ENCODE measurements at regions not wholly inside any gene's neighbourhood (a gene's known extent, or its start where the extent isn't known, plus 50 kb on each side); places are given as distances from the start of the nearest gene placed in this dataset.

GRCh38 chr15:57767481-57767880, 61.0 kb downstream of the POLR2M start:
- no peak overlapping the region for H3K4me3 ChIP-seq (ENCODE audit: control extremely low read depth in 1 of 5, extremely low read depth in 1 of 5, insufficient read depth in 1 of 5, low read depth in 2 of 5, low read length in 4 of 5)
- ATAC-seq (ENCODE audit: low read depth), result no peak
- DNase-seq, result no peak
- H3K9ac ChIP-seq (ENCODE audit: low read length), result no peak overlapping the region
- no peaks in the 10 kb centered on the region for H3K4me1 ChIP-seq (ENCODE audit: control insufficient read depth in 2 of 2, insufficient read depth in 2 of 2, low read length in 2 of 2)
- no peaks in the 10 kb centered on the region for H3K79me2 ChIP-seq (ENCODE audit: control insufficient read depth, insufficient read depth, low read length)
- ChIA-PET CTCF (no interaction called here), POLR2A (no interaction called here)
- no peaks in the 10 kb centered on the region for H3K9me3 ChIP-seq (ENCODE audit: control extremely low read depth in 1 of 3, control insufficient read depth in 2 of 3, insufficient read depth in 1 of 3, low read length in 2 of 3)
- intact Hi-C loops (cut with micrococcal nuclease), result no loop called here
- no peaks in the 10 kb centered on the region for H3K36me3 ChIP-seq (replicated peaks in 1 of 2; ENCODE audit: control extremely low read depth in 1 of 2, control insufficient read depth in 1 of 2, extremely low read depth in 1 of 2, insufficient read depth in 2 of 2, low read length in 1 of 2)
- no peaks in the 10 kb centered on the region for H3K9me3 Mint-ChIP-seq (ENCODE audit: insufficient read depth)
- no peak overlapping the region for H3K27ac Mint-ChIP-seq
- H3K27ac ChIP-seq (ENCODE audit: low read length in 2 of 2), result no peak overlapping the region
- H3K4me1 Mint-ChIP-seq, result no peaks in the 10 kb centered on the region
- H3K27me3 Mint-ChIP-seq, result peaks cover 7% of the 10 kb centered on the region
- TF ChIP-seq EZH2 (IDR thresholded peaks at IDR 0.05; ENCODE audit: borderline replicate concordance, insufficient read depth, low read depth, low read length, poor library complexity, severe bottlenecking) (no peak), CTCF (IDR thresholded peaks at IDR 0.05) (no peak)
- H3K27me3 ChIP-seq (replicated peaks in 1 of 4; ENCODE audit: control extremely low read depth in 1 of 4, control insufficient read depth in 3 of 4, insufficient read depth in 4 of 4, low read length in 3 of 4), result no peaks in the 10 kb centered on the region
- no peak overlapping the region for H2AFZ ChIP-seq (ENCODE audit: insufficient read depth, low read depth, low read length, poor library complexity, severe bottlenecking)
- H4K20me1 ChIP-seq (ENCODE audit: control insufficient read depth, insufficient read depth, low read length, poor library complexity, severe bottlenecking), result no peaks in the 10 kb centered on the region
- no peak overlapping the region for H3K4me2 ChIP-seq (replicated peaks; ENCODE audit: low read depth, low read length, poor library complexity, severe bottlenecking)
- no peak overlapping the region for H3K4me3 Mint-ChIP-seq
- 0% methylated on average over 1 of the region's 2 CpGs for WGBS (ENCODE audit: insufficient coverage)

GRCh38 chr15:57769266-57769665, 62.8 kb downstream of the POLR2M start:
- Histone ChIP-seq H3K9me3 (ENCODE audit: control extremely low read depth in 1 of 3, control insufficient read depth in 2 of 3, insufficient read depth in 1 of 3, low read length in 2 of 3) (no peaks in the 10 kb centered on the region), H3K4me2 (replicated peaks; ENCODE audit: low read depth, low read length, poor library complexity, severe bottlenecking) (no peak overlapping the region), H2AFZ (ENCODE audit: insufficient read depth, low read depth, low read length, poor library complexity, severe bottlenecking) (no peak overlapping the region), H4K20me1 (ENCODE audit: control insufficient read depth, insufficient read depth, low read length, poor library complexity, severe bottlenecking) (no peaks in the 10 kb centered on the region), H3K4me1 (ENCODE audit: control insufficient read depth in 2 of 2, insufficient read depth in 2 of 2, low read length in 2 of 2) (no peaks in the 10 kb centered on the region), H3K9ac (ENCODE audit: low read length) (no peak overlapping the region), H3K4me3 (ENCODE audit: control extremely low read depth in 1 of 5, extremely low read depth in 1 of 5, insufficient read depth in 1 of 5, low read depth in 2 of 5, low read length in 4 of 5) (no peak overlapping the region), H3K27ac (ENCODE audit: low read length in 2 of 2) (no peak overlapping the region), H3K36me3 (replicated peaks in 1 of 2; ENCODE audit: control extremely low read depth in 1 of 2, control insufficient read depth in 1 of 2, extremely low read depth in 1 of 2, insufficient read depth in 2 of 2, low read length in 1 of 2) (no peaks in the 10 kb centered on the region), H3K79me2 (ENCODE audit: control insufficient read depth, insufficient read depth, low read length) (no peaks in the 10 kb centered on the region), H3K27me3 (replicated peaks in 1 of 4; ENCODE audit: control extremely low read depth in 1 of 4, control insufficient read depth in 3 of 4, insufficient read depth in 4 of 4, low read length in 3 of 4) (no peaks in the 10 kb centered on the region)
- Mint-ChIP-seq H3K27me3 (no peaks in the 10 kb centered on the region), H3K4me3 (no peak overlapping the region), H3K9me3 (ENCODE audit: insufficient read depth) (no peaks in the 10 kb centered on the region), H3K27ac (no peak overlapping the region), H3K4me1 (no peaks in the 10 kb centered on the region)
- no peak for TF ChIP-seq CTCF (IDR thresholded peaks at IDR 0.05)
- no peak for TF ChIP-seq EZH2 (IDR thresholded peaks at IDR 0.05; ENCODE audit: borderline replicate concordance, insufficient read depth, low read depth, low read length, poor library complexity, severe bottlenecking)
- WGBS (ENCODE audit: insufficient coverage), result 94% methylated on average over 12 of the region's 12 CpGs
- DNase-seq (no peak), ATAC-seq (ENCODE audit: low read depth) (no peak)
- ChIA-PET CTCF (interaction anchor here (0.7 kb wide), 1 partner anchor 36 kb away, joined by 3 read pairs; no protein-coding TSS in a partner anchor), POLR2A (no interaction called here)
- intact Hi-C loops (cut with micrococcal nuclease), result no loop called here
